Dermis microvascular lymphatic vessel endothelial cell (primary cell): ENCODE measurements at regions not wholly inside any gene's neighbourhood (a gene's known extent, or its start where the extent isn't known, plus 50 kb on each side); places are given as distances from the start of the nearest gene placed in this dataset.

Experiments
- DNase-seq, 2 donors: peaks; one replicate each; pipeline versions ENCODE4 v3.0.0 to v3.0.0-alpha.2; 2010; ENCODE audit warnings: low read depth in 2 of 2

DNA sequence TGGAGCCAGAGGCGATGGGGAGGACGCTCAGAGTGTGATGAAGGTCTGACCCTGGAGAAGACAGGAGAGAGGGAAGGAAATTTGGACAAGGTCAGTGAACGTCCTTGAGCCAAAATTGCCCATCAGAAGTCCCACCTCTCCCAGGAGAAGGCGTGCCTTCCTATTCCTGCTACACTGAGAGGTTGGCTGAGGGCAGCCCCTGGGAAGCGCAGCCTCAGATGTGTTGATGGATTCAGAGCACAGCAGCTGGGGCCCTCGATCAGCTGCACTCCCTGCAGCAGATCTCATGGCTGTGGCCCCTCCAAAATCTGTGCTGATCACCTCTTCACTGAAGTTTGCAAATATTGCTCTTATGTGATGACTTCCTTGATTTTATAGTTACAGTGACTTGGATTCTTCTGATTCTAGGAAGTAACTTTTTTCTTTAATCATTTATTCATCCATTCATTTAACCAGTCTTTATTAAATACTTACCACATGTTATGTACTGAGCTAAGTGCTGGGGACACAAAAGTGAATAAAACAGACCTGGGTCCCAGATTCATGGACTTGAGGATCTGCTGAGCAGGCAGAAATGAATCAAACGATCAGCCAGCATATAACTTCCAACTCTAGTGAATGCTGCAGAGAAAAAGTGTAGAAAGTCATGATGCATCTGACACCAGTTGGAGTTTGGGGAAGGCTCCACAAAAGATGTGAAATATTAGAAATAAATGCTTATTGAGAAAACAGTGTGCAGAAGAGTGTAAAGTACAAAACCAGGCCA lies 69.6 kb upstream of the ARMC2 start:
- DNase-seq = no peak

DNA sequence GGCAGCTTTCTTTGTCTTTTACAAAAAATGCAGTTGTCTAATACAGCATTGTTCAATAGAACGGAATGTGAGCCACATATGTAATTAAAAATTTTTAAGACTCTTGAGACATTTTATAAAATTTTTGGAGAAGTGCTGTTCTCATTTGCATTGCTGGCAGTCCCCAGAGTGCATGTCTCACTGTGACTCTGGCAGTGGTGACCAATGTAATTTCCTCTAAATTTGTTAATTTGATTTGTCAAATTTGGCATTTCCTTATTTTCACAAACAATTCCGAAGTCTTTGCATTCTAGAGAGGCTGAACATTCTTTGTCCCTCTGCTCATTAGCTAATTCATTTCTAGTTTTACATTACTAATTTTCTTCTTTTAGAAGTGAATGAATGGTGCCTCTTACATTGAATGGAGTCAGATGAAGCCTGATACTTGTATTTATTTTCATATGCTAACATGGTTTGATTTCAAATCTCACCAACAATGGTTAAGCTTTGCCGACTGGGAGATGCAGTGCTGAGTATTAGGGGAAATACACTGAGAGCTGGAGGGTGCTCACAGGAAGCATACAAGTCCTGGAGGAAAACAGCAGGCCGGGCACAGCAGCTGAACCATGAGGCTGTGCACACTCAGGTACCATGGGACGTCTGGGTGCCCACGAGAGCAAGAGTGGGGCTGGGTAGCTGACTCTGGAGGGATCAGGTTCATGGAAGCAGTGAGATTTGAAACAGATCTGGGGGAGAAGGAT lies 68.5 kb upstream of the ARMC2 start:
- DNase-seq = no peak

DNA sequence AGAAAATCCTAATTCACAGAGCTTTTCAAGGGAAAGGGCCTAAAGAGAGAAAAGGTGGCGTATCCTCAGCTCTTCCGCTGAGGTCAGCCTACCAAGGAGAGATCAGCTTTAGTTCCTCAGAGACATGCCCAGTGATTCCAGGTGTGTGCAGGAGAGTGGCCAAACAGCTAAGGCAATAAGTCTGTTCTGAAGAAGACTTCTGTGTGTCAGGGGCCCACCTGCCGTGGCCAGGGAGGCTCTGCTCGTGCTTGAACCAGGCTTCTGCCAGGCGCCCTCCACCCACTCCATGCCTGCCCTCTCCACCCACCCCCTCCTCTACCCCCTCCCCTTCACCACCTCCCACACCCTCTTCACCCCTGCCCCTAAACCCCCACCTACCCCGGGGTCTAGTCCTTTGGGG lies 67.4 kb upstream of the ARMC2 start:
- DNase-seq = no peak

DNA sequence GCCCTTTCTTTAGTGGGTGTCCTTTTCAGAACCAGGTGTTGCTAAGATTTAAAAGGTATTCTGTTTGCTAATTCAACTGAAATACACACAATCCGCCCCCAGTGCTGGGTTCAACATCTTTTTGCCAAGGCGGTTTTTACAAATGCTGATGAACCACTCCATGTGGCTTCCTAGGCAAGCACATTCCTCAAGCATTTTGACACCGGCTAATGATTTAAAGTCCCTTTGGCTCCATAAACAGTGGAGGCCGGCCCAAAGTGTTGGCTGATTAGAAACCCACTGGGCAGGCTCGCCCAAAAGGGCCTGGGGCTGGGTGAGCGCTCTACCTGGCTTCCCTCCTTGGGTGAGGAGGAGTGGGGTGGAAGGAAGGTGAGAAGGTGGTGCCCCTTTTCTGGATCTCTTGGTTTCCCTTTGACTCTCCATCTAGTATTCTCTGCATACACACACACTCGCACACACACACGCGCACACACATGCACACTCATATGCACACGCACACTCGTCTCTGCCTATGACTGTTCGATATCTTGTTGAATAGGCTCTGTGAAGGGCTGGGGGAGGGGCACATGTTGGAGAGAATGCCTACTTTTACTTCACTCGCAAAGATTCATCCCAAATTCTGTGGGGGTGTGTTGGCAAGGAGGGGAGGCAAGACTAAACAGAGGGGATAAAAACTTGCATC lies 66.7 kb upstream of the ARMC2 start:
- DNase-seq = peak in 1 of 2 donors; percentile 6

DNA sequence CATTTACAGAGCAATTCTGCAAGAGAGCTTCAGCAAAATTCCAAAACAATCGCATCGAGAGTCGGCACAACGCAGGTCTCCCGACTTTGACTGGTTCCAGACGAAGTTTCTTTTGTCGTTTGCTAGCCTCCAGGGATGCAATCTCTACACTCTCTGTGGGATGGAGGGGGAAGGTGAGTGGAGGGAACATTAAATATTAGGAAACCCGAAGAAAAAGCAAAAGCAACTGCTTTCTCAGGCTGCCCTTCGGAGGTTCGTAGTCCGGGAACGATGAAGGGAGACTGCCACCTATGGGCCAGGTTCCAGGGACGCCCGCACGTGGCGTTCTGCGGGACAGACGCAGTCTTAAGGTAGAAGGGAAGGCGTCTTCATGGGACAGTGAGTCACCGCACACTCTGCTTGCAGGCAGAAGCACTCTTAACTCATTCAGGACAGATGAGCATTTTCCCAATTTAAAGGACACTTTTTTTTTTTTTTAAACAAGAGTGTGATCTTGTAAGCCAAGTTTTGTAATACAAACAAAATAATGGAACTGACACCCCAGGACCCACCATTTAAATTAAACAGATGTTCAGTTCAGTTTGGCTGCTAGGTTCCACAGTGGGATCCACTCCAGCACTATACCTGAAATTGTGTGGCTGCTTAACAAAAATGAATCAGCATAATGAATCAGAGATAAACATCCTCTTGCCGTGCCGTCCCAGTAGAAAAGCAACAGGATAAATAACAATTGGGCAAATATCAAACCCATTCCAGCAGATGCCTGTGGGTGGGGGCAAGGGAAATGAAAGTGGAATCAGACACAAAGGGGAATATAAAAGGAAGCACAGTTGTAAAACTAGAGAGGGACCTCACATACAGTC lies 65.8 kb upstream of the ARMC2 start:
- DNase-seq = peak; percentile 29 to 85

DNA sequence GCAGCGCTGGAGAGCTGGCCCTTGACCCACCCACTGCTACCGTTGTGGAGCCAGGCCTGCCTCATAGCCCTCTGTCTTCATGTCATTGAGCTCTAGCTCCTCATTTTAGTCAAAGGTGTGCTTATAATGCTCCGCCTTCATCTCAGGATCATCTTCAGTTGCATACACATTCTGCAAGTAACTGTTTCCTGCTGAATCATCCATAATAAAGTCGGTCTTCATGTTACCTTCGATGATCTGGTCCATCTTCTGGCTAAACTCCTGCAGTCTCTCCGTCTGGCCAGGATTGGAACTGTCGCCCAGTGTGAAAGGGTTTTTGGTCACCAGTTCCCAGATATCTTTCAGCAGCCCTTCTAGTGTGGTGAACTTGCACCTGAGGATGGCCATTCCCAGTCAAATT lies 62.6 kb upstream of the ARMC2 start:
- DNase-seq = no peak

DNA sequence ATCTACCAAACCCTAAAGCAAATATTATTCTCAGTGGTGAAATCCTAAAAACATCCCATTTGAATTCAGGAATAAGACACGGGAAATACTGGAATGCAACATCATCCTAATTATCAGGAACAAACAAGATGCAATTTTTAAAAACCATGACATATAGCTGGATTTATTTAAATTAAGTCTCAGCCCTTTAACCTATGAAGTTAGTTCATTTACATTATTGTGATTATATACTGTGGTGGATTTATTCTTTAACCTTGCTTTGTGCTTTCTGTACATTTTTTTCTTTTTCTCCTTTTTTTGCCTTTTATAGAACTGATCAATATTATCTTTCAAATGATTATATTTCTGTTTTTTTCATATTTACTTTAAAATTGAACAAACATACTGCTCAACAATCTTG lies 59.8 kb upstream of the ARMC2 start:
- no peak for DNase-seq

DNA sequence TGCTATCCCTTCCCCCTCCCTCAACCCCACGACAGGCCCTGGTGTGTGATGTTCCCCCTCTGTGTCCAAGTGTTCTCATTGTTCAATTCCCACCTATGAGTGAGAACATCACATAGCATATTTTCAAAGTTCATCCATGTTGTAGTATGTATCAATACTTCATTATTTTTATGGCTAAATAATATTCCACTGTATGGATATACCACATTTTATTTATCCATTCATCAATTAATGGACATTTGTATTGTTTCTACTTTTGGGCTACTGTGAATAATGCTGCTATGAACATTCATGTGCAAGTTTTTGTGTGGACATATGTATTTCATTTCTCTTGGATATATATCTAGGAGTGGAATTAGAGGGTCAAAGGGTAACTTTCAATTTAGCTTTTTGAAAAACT lies 58.7 kb upstream of the ARMC2 start:
- no peak for DNase-seq

DNA sequence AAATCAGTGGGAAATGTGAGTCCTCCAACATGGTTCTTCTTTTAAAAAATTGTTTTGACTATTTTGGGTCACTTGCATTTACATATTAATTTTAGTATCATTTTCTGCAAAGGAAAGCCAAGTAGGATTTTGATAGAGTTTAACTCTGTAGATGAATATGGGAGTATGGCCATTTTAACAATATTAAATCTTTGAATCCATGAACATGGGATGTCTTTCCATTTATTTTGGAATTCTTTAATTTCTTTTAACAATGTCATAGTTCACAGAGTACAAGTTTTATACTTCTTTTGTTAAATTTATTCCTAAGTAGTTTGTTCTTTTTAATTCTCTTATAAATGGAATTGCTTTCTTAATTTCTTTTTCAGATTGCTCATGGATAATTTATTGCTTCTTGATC lies 56.5 kb upstream of the ARMC2 start:
- no peak for DNase-seq

DNA sequence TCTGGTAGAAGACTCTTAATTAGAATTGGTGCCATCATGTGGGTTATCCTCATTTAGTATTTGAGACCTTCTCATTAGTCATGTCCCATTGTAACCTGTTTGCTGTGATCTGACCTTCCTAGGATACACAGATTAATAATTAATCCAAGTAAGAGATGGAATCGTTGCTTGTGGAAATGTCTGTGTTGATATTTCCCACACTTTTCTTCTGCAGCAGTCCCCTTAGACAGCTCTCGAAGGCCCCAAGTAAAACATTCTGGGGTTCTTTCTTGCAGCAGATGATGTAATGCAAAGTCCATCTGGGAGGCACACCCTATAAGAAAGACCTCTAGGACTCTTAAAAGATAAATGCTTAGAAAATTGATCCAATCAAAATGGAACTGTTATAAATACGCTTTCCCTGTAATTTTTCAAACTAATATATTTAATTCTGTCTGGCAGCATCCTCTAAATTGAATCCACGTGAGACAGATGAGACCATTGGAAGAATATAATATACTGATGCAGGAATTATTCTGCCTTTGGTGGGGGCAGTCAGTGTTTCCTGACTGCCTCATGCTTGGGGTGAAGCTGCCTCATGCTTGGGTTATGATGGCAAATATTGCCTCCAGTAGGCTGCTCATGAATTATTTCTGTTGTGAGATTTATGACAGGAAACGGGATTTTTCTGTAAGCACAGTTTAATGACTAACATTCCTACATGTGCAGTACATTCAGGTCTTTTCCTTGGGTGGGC lies 54.5 kb upstream of the ARMC2 start:
- DNase-seq = no peak

DNA sequence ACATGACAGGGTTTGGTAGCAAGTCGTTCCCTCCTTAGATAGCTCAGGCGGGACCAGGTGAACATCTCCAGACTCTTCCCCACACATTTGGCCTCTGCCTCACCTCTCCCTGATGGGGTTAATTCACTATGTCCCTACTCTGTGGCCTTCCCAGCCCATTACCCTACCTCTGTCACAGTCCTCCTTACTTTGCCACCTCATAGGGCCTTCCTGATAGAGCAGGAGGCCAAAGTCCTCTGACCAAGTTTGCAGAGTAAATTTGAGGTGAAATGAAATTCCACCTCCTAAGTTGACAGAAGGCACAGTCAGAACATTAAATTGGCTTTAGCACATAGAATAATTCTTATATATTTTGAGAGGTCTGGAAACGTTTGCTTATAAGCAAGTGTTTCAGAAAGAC lies 53.1 kb upstream of the ARMC2 start:
- DNase-seq = no peak

DNA sequence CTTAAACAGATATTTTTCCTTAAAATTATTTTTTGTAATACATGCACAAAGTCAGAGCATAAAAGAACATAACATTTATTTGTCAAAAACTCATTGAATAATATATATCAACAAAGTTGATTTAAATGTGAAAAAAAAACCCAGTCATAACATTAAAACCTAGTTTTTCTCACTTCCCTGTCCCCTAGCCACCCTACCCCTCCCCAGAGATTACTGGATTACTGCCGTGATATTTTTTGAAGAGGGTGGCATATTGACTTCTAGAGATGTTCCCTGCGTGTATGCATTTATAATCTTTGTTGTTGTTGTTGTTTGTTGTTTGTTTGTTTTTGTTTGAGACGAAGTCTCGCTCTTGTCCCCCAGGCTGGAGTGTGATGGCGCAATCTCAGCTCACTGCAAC lies 52.4 kb upstream of the ARMC2 start:
- DNase-seq = no peak

DNA sequence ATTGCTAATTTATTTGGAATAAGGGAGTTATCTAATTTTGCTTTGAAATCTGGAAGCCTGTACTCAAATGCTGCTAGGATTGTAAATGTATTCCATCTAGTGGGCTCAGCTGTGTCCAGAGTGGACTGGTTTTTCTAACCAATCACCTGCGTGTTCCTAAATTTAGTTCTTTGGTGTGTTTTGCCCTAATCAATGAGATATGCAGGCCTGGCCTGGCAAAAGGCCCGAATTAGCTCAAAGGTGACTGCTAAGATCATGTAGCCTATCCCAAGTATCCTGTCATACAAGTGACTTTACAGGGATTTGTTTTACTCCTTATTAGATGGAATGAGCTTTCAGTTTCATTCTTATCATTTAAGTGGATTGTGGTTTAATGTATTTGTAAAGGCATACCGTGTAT lies 51.3 kb upstream of the ARMC2 start:
- no peak for DNase-seq

DNA sequence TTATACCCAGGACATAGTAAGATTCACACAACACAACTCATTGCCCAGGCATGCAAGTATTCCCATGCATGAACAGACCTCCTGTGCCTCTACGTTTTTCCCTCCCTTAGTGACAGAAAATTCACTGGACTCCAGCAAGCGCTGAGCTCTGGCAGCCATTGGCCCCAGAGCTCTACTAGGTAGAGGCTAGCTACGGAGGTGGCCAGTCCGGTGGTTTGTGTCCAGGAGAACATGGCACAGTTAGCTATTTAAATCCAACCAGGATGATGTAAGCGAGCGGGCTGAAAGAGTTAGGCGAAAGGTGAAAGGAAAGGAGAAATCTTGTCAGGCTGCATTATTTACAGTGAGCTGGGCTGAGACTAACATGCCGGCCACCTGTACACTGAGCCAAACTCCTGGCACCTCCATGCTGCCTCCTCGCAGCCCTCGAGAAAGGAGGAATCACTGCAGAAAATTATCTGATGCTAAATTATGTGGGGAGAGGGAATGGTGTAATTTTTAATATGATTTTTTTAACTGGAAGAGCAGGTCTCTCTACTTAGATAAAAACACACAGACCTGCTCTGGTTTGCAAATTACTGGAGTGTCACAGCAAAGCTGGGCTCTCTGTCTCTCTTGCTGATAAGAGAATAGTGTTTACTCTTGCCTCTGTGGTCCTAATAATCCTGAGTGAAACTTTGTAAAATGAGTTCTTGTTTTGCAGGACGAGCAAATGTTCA lies 50.1 kb upstream of the ARMC2 start:
- DNase-seq = peak in 1 of 2 donors; percentile 13
